IPS-18c (cell line): ENCODE measurements at regions not wholly inside any gene's neighbourhood (a gene's known extent, or its start where the extent isn't known, plus 50 kb on each side); places are given as distances from the start of the nearest gene placed in this dataset.
"Not testable (repeated sequence)": the region's sequence is repeated elsewhere in the genome, so short reads cannot be mapped to it uniquely, and the experiment has no call there.

ENCODE experiments used
- H3K4me3 ChIP-seq: 2 replicates; pipeline ENCODE4 v1.7.0; 2013; ENCODE audit warnings: low read depth, mild to moderate bottlenecking, low read length, moderate library complexity; ENCODE audit not compliant: insufficient read depth
- H3K9me3 ChIP-seq: one replicate; pipeline ENCODE4 v1.6.1; 2013; ENCODE audit warnings: mild to moderate bottlenecking, low read length, moderate library complexity; ENCODE audit not compliant: control insufficient read depth, insufficient read depth

- not testable (repeated sequence) for H3K4me3 ChIP-seq, H3K9me3 ChIP-seq
These were observed 684.4 kb upstream of the GOLIM4 start for GRCh38 chr3:168779970-168780645.

GRCh38 chr3:168753724-168754123 is 658.0 kb upstream of the GOLIM4 start:
- Histone ChIP-seq H3K9me3 (no peaks in the 10 kb centered on the region), H3K4me3 (no peak overlapping the region)

GRCh38 chr3:168752339-168752738 is 656.6 kb upstream of the GOLIM4 start:
- Histone ChIP-seq H3K9me3 (no peaks in the 10 kb centered on the region), H3K4me3 (no peak overlapping the region)

DNA sequence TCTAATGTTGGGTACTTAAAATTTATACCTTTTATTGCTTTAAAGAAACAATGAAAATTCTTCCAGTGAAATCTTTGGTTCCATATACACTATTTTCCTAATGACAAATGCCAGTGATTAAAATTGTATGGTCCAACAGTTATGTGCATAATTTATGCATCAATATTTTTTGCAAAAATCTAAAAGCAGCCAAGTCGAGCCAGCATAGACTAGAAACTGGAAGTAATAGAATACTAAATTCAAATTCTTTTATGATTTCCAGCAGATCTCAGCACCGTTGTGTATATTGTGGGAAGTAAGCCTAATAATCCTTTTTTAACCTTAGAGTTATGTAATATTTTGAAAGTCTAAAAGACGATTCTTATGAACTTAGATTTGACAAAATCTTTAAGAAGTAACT is 652.0 kb upstream of the GOLIM4 start:
- Histone ChIP-seq H3K4me3 (no peak overlapping the region), H3K9me3 (no peaks in the 10 kb centered on the region)

- H3K9me3 ChIP-seq, result no peaks in the 10 kb centered on the region
- H3K4me3 ChIP-seq, result no peak overlapping the region
These were observed 643.0 kb upstream of the GOLIM4 start for GRCh38 chr3:168738527-168739325.

GRCh38 chr3:168736202-168736601 is 640.5 kb upstream of the GOLIM4 start:
- Histone ChIP-seq H3K4me3 (no peak overlapping the region), H3K9me3 (no peaks in the 10 kb centered on the region)

DNA sequence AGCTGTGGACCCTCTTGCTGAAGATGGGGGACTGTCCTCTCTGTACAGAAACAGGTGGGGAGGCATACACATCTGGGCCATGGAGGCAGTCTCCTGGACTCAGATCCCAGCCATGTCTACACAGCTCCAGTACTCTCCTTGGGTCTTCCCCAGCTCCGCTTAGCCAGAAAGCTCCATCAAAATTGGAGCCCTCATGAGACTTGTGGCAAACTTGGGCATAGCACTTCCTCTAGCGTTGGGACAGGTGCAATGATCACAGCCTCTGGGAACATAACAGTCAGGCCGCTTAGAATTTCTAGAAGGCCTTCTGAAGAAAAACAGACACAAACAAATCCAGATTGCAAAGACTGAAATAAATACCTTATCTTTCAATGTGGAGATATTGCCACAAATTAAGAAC is 634.3 kb upstream of the GOLIM4 start:
- no peak overlapping the region for H3K4me3 ChIP-seq
- no peaks in the 10 kb centered on the region for H3K9me3 ChIP-seq

DNA sequence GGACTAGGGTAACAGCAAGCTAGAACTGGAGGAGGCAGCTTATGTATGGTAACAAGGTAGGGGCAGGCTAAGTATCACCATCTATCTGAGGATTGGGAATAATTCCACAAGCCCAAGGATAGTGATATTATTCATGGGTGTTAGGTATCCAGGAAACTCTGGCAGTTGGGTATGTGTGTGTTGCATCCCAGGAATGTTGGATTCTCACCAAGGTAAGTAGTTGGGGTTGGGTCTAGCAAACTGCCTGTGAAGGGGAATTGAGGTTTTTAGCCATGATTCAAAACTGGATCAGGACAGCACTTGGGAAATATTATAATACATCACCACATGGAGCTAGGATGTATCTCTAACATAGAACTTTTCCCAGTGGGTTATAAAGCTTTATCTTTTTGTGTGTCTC is 626.4 kb upstream of the GOLIM4 start:
- Histone ChIP-seq H3K4me3 (no peak overlapping the region), H3K9me3 (no peaks in the 10 kb centered on the region)

- Histone ChIP-seq H3K4me3 (no peak overlapping the region), H3K9me3 (no peaks in the 10 kb centered on the region)
These were observed 619.0 kb upstream of the GOLIM4 start for GRCh38 chr3:168714609-168715240.

GRCh38 chr3:168709073-168709472 is 613.3 kb upstream of the GOLIM4 start:
- no peaks in the 10 kb centered on the region for H3K9me3 ChIP-seq
- H3K4me3 ChIP-seq, result no peak overlapping the region

GRCh38 chr3:168707900-168708299 is 612.2 kb upstream of the GOLIM4 start:
- H3K9me3 ChIP-seq, result peaks cover 2% of the 10 kb centered on the region
- H3K4me3 ChIP-seq, result no peak overlapping the region

DNA sequence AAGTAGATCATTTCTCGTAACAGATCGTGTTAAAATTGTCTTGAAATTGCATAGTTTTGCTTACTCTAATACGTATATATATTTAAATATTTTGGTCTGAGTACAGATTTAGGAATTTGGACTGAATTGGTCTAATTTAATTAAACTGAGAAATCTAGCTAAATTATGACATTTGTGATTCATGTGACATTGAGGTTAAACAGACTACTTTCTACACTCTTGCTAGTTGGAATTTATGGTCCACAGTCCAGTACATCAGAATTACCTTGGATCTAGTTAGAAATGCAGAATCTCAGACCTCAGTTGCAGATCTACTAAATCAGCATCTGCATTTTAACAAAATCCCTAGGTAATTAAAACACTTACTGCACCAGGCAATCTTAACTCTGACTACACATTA is 609.7 kb upstream of the GOLIM4 start:
- Histone ChIP-seq H3K9me3 (peaks cover 2% of the 10 kb centered on the region), H3K4me3 (no peak overlapping the region)

GRCh38 chr3:168696051-168696450 is 600.3 kb upstream of the GOLIM4 start:
- H3K4me3 ChIP-seq, result no peak overlapping the region
- no peaks in the 10 kb centered on the region for H3K9me3 ChIP-seq

DNA sequence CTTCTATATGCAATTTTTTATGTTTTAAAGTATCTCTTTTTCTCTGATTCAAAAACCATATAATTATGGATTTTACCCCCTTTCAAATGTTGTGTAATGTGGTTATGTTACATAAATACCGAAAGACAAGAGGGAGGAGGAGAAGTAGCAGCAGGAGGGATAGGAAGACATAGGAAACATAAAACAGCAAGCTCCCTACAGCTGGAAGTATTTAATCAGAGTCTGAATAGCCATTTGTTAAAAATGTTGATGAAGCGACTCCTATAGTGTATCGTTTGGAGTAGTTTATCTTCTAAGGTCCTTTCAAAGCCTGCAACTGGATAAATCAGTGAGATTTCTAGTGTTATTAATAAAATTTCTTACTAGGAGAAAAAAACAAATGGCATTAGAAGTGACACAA is 598.1 kb upstream of the GOLIM4 start:
- no peak overlapping the region for H3K4me3 ChIP-seq
- H3K9me3 ChIP-seq, result no peaks in the 10 kb centered on the region

GRCh38 chr3:168688267-168688666 is 592.5 kb upstream of the GOLIM4 start:
- Histone ChIP-seq H3K4me3 (no peak overlapping the region), H3K9me3 (no peaks in the 10 kb centered on the region)

DNA sequence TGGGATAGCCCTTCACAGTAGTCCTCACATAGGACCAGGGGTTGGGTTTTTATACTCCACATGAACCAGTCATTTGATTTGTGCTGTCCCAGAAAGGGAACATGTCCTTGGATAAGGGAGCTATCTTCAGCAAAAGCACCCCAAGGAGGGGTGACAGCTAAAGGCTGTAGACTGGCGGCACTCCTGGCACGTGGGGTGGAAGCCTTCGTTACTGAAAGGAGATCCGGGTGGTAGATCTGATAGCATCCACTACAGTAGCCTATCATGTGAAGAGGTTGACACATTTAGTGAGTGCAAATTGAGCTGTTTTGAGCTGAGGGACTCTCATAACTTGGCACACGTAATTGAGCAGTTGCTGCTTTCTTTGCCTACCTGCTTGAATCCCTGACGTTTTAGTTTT is 588.8 kb upstream of the GOLIM4 start:
- no peaks in the 10 kb centered on the region for H3K9me3 ChIP-seq

GRCh38 chr3:168678730-168679129 is 583.0 kb upstream of the GOLIM4 start:
- Histone ChIP-seq H3K9me3 (no peaks in the 10 kb centered on the region), H3K4me3 (no peak overlapping the region)

More for the DNA sequence above, 588.8 kb upstream of the GOLIM4 start:
- no peak overlapping the region for H3K4me3 ChIP-seq

- H3K9me3 ChIP-seq, result no peaks in the 10 kb centered on the region
- no peak overlapping the region for H3K4me3 ChIP-seq
These were observed 575.4 kb upstream of the GOLIM4 start for GRCh38 chr3:168671091-168671490.
